Middle frontal gyrus (tissue), 1 donor: ENCODE measurements at regions not wholly inside any gene's neighbourhood (a gene's known extent, or its start where the extent isn't known, plus 50 kb on each side); places are given as distances from the start of the nearest gene placed in this dataset.

Experiments used
- DNase-seq: peaks from one replicate; pipeline ENCODE4 v3.0.0-alpha.2; 2015; ENCODE audit warnings: low spot score; ENCODE audit errors: extremely low spot score

- DNase-seq = no peak
Observed at GRCh38 chr11:11177156-11177808, 175.8 kb downstream of the CSNK2A3 start.

- no peak for DNase-seq
Observed at GRCh38 chr11:11173316-11174025, 179.6 kb downstream of the CSNK2A3 start.

- no peak for DNase-seq
Observed at GRCh38 chr11:11171854-11172253, 181.2 kb downstream of the CSNK2A3 start.

GRCh38 chr11:11171285-11171684 is 181.8 kb downstream of the CSNK2A3 start:
- DNase-seq = no peak

GRCh38 chr11:11170352-11171084 is 182.5 kb downstream of the CSNK2A3 start:
- no peak for DNase-seq

GRCh38 chr11:11169715-11170351 is 183.2 kb downstream of the CSNK2A3 start:
- no peak for DNase-seq

- no peak for DNase-seq
Observed at GRCh38 chr11:11167806-11168205, 185.2 kb downstream of the CSNK2A3 start.

GRCh38 chr11:11164334-11164690 is 188.7 kb downstream of the CSNK2A3 start:
- no peak for DNase-seq

- no peak for DNase-seq
Observed at GRCh38 chr11:11163669-11164333, 189.2 kb downstream of the CSNK2A3 start.

GRCh38 chr11:11163236-11163635 is 189.8 kb downstream of the CSNK2A3 start:
- DNase-seq = no peak

GRCh38 chr11:11157185-11157584 is 195.9 kb downstream of the CSNK2A3 start:
- no peak for DNase-seq

GRCh38 chr11:11155962-11156815 is 196.9 kb downstream of the CSNK2A3 start:
- no peak for DNase-seq

- no peak for DNase-seq
Observed at GRCh38 chr11:11152877-11153276, 200.2 kb downstream of the CSNK2A3 start.

GRCh38 chr11:11149671-11150459 is 203.2 kb downstream of the CSNK2A3 start:
- DNase-seq = no peak

- DNase-seq = no peak
Observed at GRCh38 chr11:11148596-11148995, 204.5 kb downstream of the CSNK2A3 start.

- DNase-seq = no peak
Observed at GRCh38 chr11:11148104-11148509, 204.9 kb downstream of the CSNK2A3 start.

GRCh38 chr11:11146830-11147229 is 206.2 kb downstream of the CSNK2A3 start:
- no peak for DNase-seq

- no peak for DNase-seq
Observed at GRCh38 chr11:11143849-11144248, 209.2 kb downstream of the CSNK2A3 start.

GRCh38 chr11:11142430-11142829 is 210.6 kb downstream of the CSNK2A3 start:
- DNase-seq = no peak

- DNase-seq = no peak
Observed at GRCh38 chr11:11141065-11141464, 212.0 kb downstream of the CSNK2A3 start.
